ENCODE measurements at regions not wholly inside any gene's neighbourhood (a gene's known extent, or its start where the extent isn't known, plus 50 kb on each side); places are given as distances from the start of the nearest gene placed in this dataset.

- peaks cover 61% of the 10 kb centered on the region for H3K4me1 ChIP-seq (ENCODE audit: control insufficient read depth, insufficient read depth, low read length)
- H3K36me3 ChIP-seq (ENCODE audit: control insufficient read depth, insufficient read depth, low read length) = no peaks in the 10 kb centered on the region
- no peak overlapping the region for H3K4me3 ChIP-seq (ENCODE audit: low read length)
- no peaks in the 10 kb centered on the region for H3K27me3 ChIP-seq (ENCODE audit: control insufficient read depth, insufficient read depth, low read length)
- no peak for DNase-seq
- 72% methylated on average over 2 of the region's 10 CpGs for WGBS (ENCODE audit: insufficient coverage)
- no peak overlapping the region for H3K27ac ChIP-seq (ENCODE audit: low read length)
- H3K9me3 ChIP-seq (replicated peaks; ENCODE audit: control insufficient read depth, low read depth, low read length) = no peaks in the 10 kb centered on the region
Measured at GRCh38 chr6:6748001-6748400, 159.5 kb downstream of the LY86 start.

- 29% methylated on average over 15 of the region's 19 CpGs for WGBS (ENCODE audit: insufficient coverage)
- DNase-seq = peak; percentile 77
- Histone ChIP-seq H3K27me3 (ENCODE audit: control insufficient read depth, insufficient read depth, low read length) (no peaks in the 10 kb centered on the region), H3K4me1 (ENCODE audit: control insufficient read depth, insufficient read depth, low read length) (peaks cover 61% of the 10 kb centered on the region), H3K36me3 (ENCODE audit: control insufficient read depth, insufficient read depth, low read length) (no peaks in the 10 kb centered on the region), H3K9me3 (replicated peaks; ENCODE audit: control insufficient read depth, low read depth, low read length) (no peaks in the 10 kb centered on the region), H3K4me3 (ENCODE audit: low read length) (no peak overlapping the region), H3K27ac (ENCODE audit: low read length) (peak overlapping the region; percentile 79)
Measured at GRCh38 chr6:6749702-6750491, 161.4 kb downstream of the LY86 start.

DNA sequence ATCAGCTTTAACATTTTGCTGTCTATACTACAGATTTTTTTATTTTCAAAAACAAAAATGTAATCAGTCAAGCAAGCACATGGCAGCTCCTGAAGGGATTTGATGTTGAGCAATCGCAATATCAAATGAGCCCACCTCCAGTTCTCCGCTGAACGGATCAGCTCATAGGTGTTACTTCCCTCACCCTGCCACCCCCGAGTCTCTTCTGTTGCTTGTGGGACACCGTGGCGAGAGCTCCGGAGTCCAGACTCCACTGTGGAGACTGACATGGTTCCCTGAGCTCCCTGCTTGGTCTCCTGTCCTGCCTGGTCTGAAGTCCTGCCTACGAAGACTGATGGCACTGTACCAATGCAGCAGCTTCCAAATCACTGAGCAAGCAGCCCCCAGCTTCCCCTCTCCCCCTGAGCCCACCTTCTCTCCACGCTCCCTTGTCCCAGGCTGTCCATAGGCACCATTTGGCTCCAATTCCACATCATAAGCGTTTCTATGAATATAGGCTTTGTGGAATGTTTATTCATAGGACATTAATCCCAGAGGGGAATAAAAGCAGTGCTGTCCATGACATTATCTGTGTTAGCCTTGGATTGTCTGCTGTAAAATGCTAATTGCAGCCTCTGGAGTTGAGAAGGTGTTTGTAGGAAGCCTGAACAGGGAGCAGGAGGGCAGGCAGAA lies 162.2 kb downstream of the LY86 start:
- H3K4me3 ChIP-seq (ENCODE audit: low read length) = no peak overlapping the region
- H3K27ac ChIP-seq (ENCODE audit: low read length) = peak overlapping the region; percentile 45
- no peaks in the 10 kb centered on the region for H3K36me3 ChIP-seq (ENCODE audit: control insufficient read depth, insufficient read depth, low read length)
- no peaks in the 10 kb centered on the region for H3K27me3 ChIP-seq (ENCODE audit: control insufficient read depth, insufficient read depth, low read length)
- peaks cover 59% of the 10 kb centered on the region for H3K4me1 ChIP-seq (ENCODE audit: control insufficient read depth, insufficient read depth, low read length)
- no peaks in the 10 kb centered on the region for H3K9me3 ChIP-seq (replicated peaks; ENCODE audit: control insufficient read depth, low read depth, low read length)
- WGBS (ENCODE audit: insufficient coverage) = 75% methylated on average over 8 of the region's 10 CpGs
- DNase-seq = no peak

DNA sequence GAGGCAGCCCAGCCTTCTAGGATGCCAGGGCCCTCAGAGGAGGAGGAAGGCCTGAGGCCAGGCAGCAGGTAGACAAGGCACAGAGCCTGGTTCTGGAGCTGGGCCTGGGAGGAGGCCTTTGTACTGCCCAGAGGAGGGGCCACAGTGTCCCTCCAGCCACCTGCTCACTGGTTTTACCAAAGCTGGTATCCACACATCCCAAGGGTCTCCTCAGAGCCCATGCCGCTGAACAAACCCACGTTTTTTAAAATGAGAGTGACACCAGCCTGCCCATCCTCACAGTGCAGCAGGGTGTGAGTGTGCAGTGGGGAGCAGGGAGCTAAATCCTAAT lies 162.7 kb downstream of the LY86 start:
- no peaks in the 10 kb centered on the region for H3K36me3 ChIP-seq (ENCODE audit: control insufficient read depth, insufficient read depth, low read length)
- no peaks in the 10 kb centered on the region for H3K27me3 ChIP-seq (ENCODE audit: control insufficient read depth, insufficient read depth, low read length)
- H3K27ac ChIP-seq (ENCODE audit: low read length) = peak overlapping the region; percentile 45
- no peaks in the 10 kb centered on the region for H3K9me3 ChIP-seq (replicated peaks; ENCODE audit: control insufficient read depth, low read depth, low read length)
- no peak for DNase-seq
- WGBS (ENCODE audit: insufficient coverage) = no CpG with 5 or more reads among the region's 2 CpGs
- peaks cover 56% of the 10 kb centered on the region for H3K4me1 ChIP-seq (ENCODE audit: control insufficient read depth, insufficient read depth, low read length)
- H3K4me3 ChIP-seq (ENCODE audit: low read length) = no peak overlapping the region

DNA sequence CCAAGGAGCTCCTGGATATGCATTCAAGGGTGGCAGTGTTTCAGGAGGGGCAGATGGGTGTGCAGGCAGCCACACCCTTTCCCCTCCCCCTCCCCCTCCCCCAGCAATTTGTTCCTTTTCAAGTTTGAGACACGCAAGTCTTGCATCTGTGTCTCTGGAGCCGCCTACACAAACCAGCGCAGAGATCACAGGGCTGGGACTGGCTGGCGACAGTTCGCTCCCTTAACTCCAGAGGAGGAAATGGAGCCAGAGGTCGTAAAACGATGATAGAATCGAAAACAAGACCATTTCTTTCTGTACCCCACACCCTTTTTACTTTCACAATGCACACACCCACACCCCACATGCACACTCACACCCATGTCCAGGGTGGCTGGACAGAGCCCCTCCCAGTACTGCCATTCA lies 163.1 kb downstream of the LY86 start:
- no peaks in the 10 kb centered on the region for H3K27me3 ChIP-seq (ENCODE audit: control insufficient read depth, insufficient read depth, low read length)
- no peaks in the 10 kb centered on the region for H3K36me3 ChIP-seq (ENCODE audit: control insufficient read depth, insufficient read depth, low read length)
- DNase-seq = peak; percentile 55
- peak overlapping the region; percentile 43 for H3K27ac ChIP-seq (ENCODE audit: low read length)
- 39% methylated on average over 8 of the region's 8 CpGs for WGBS (ENCODE audit: insufficient coverage)
- H3K4me3 ChIP-seq (ENCODE audit: low read length) = no peak overlapping the region
- no peaks in the 10 kb centered on the region for H3K9me3 ChIP-seq (replicated peaks; ENCODE audit: control insufficient read depth, low read depth, low read length)
- H3K4me1 ChIP-seq (ENCODE audit: control insufficient read depth, insufficient read depth, low read length) = peaks cover 52% of the 10 kb centered on the region

GRCh38 chr6:6752129-6752528 lies 163.6 kb downstream of the LY86 start:
- DNase-seq = no peak
- peak overlapping the region; percentile 43 for H3K27ac ChIP-seq (ENCODE audit: low read length)
- H3K4me3 ChIP-seq (ENCODE audit: low read length) = no peak overlapping the region
- no peaks in the 10 kb centered on the region for H3K36me3 ChIP-seq (ENCODE audit: control insufficient read depth, insufficient read depth, low read length)
- H3K4me1 ChIP-seq (ENCODE audit: control insufficient read depth, insufficient read depth, low read length) = peaks cover 47% of the 10 kb centered on the region
- H3K27me3 ChIP-seq (ENCODE audit: control insufficient read depth, insufficient read depth, low read length) = no peaks in the 10 kb centered on the region
- 29% methylated on average over 2 of the region's 4 CpGs for WGBS (ENCODE audit: insufficient coverage)
- H3K9me3 ChIP-seq (replicated peaks; ENCODE audit: control insufficient read depth, low read depth, low read length) = no peaks in the 10 kb centered on the region

DNA sequence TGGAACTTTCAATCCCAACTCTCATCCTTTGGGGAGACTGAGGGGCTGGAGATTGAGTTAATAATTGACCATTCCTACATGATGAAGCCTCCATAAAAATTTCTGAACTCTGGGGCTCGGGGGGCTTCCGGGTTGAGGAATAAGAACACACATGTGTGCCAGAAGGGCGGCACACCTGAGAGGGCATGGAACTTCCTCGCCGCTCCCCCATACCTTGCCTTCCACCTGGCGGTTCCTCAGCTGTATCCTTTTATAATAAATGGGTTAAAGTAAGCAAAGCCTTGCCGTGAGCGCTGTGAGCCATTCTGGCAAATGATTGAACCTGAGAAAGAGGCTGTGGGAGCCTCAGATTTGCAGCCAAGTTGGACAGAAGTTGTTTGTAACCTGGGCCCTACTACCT lies 164.8 kb downstream of the LY86 start:
- no CpG with 5 or more reads among the region's 8 CpGs for WGBS (ENCODE audit: insufficient coverage)
- H3K9me3 ChIP-seq (replicated peaks; ENCODE audit: control insufficient read depth, low read depth, low read length) = no peaks in the 10 kb centered on the region
- no peaks in the 10 kb centered on the region for H3K27me3 ChIP-seq (ENCODE audit: control insufficient read depth, insufficient read depth, low read length)
- H3K27ac ChIP-seq (ENCODE audit: low read length) = no peak overlapping the region
- H3K4me1 ChIP-seq (ENCODE audit: control insufficient read depth, insufficient read depth, low read length) = peaks cover 37% of the 10 kb centered on the region
- no peak overlapping the region for H3K4me3 ChIP-seq (ENCODE audit: low read length)
- no peaks in the 10 kb centered on the region for H3K36me3 ChIP-seq (ENCODE audit: control insufficient read depth, insufficient read depth, low read length)
- DNase-seq = no peak

DNA sequence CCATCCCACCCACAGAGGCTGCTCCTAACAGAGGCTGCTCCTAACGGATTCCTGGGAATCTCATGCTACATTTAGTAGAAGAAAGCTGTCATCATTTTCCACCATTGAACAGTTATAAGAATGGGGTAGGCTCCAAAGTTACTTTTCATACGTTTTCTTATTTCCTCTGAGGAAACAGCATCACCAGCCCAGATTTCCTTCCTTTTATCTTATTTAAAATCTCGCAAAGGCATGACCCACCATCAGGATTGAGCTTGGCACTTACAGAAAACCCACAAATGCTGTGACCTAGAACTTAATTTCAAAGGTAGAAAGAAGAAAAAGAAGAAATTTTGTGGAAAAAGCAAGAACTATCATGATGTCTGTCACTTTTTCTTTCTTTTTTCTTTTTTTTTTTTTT lies 168.0 kb downstream of the LY86 start:
- WGBS (ENCODE audit: insufficient coverage) = no CpG with 5 or more reads among the region's 3 CpGs
- Histone ChIP-seq H3K4me1 (ENCODE audit: control insufficient read depth, insufficient read depth, low read length) (peaks cover 20% of the 10 kb centered on the region), H3K9me3 (replicated peaks; ENCODE audit: control insufficient read depth, low read depth, low read length) (no peaks in the 10 kb centered on the region), H3K36me3 (ENCODE audit: control insufficient read depth, insufficient read depth, low read length) (no peaks in the 10 kb centered on the region), H3K4me3 (ENCODE audit: low read length) (no peak overlapping the region), H3K27ac (ENCODE audit: low read length) (no peak overlapping the region), H3K27me3 (ENCODE audit: control insufficient read depth, insufficient read depth, low read length) (no peaks in the 10 kb centered on the region)
- DNase-seq = no peak

DNA sequence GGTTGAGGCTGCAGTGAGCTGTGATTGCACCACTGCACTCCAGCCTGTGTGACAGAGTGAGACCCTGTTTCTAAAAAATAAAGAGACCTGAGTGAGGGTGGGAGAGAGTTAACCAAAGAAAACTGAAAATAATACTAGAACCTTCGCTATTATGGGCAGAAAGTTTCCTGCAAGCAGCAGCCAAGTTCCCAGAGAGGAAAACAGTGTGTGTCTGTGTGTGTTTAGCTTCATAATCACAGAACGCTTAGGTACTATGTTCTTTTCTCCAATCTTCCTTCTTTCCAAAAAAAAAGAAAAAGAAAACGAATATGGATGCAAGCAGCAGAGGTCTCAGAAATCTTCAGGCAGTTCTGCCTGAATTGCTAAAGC lies 170.0 kb downstream of the LY86 start:
- no peaks in the 10 kb centered on the region for H3K36me3 ChIP-seq (ENCODE audit: control insufficient read depth, insufficient read depth, low read length)
- no peak for DNase-seq
- H3K27ac ChIP-seq (ENCODE audit: low read length) = peak overlapping the region; percentile 60
- 40% methylated on average over 1 of the region's 3 CpGs for WGBS (ENCODE audit: insufficient coverage)
- H3K9me3 ChIP-seq (replicated peaks; ENCODE audit: control insufficient read depth, low read depth, low read length) = no peaks in the 10 kb centered on the region
- no peaks in the 10 kb centered on the region for H3K27me3 ChIP-seq (ENCODE audit: control insufficient read depth, insufficient read depth, low read length)
- H3K4me1 ChIP-seq (ENCODE audit: control insufficient read depth, insufficient read depth, low read length) = peaks cover 12% of the 10 kb centered on the region
- H3K4me3 ChIP-seq (ENCODE audit: low read length) = no peak overlapping the region

- no peak overlapping the region for H3K4me3 ChIP-seq (ENCODE audit: low read length)
- H3K27me3 ChIP-seq (ENCODE audit: control insufficient read depth, insufficient read depth, low read length) = no peaks in the 10 kb centered on the region
- H3K4me1 ChIP-seq (ENCODE audit: control insufficient read depth, insufficient read depth, low read length) = peaks cover 12% of the 10 kb centered on the region
- no peaks in the 10 kb centered on the region for H3K9me3 ChIP-seq (replicated peaks; ENCODE audit: control insufficient read depth, low read depth, low read length)
- WGBS (ENCODE audit: insufficient coverage) = 0% methylated on average over 2 of the region's 22 CpGs
- H3K27ac ChIP-seq (ENCODE audit: low read length) = peak overlapping the region; percentile 72
- DNase-seq = peak; percentile 95
- H3K36me3 ChIP-seq (ENCODE audit: control insufficient read depth, insufficient read depth, low read length) = no peaks in the 10 kb centered on the region
Measured at GRCh38 chr6:6758915-6759654, 170.6 kb downstream of the LY86 start.

All from muscle of leg (tissue), 3 donors.